ENCODE measurements at regions not wholly inside any gene's neighbourhood (a gene's known extent, or its start where the extent isn't known, plus 50 kb on each side); places are given as distances from the start of the nearest gene placed in this dataset.

GRCh38 chr12:111112311-111113098 is 192.1 kb upstream of the MYL2 start:
- TF ChIP-seq REST (IDR thresholded peaks at IDR 0.05; ENCODE audit: insufficient replicate concordance, low read depth), result peak; percentile 81
- no peak for TF ChIP-seq POLR2AphosphoS5 (IDR thresholded peaks at IDR 0.05; ENCODE audit: low read depth)
- TF ChIP-seq SPI1 (IDR thresholded peaks at IDR 0.05; ENCODE audit: borderline replicate concordance, low read depth), result no peak
- TF ChIP-seq GABPA (IDR thresholded peaks at IDR 0.05; ENCODE audit: low read depth), result no peak
- Histone ChIP-seq H3K27me3 (ENCODE audit: insufficient read depth, poor library complexity, severe bottlenecking) (no peaks in the 10 kb centered on the region), H3K27ac (replicated peaks) (no peak overlapping the region), H3K4me3 (replicated peaks; ENCODE audit: insufficient read depth, low read length) (no peak overlapping the region)
- DNase-seq (ENCODE audit: low read depth in 1 of 2, low spot score in 1 of 2), result no peak

GRCh38 chr12:111111681-111112080 is 191.3 kb upstream of the MYL2 start:
- TF ChIP-seq GABPA (IDR thresholded peaks at IDR 0.05; ENCODE audit: low read depth) (no peak), REST (IDR thresholded peaks at IDR 0.05; ENCODE audit: insufficient replicate concordance, low read depth) (no peak), CTCF (IDR thresholded peaks at IDR 0.05; ENCODE audit: insufficient read depth, low read length) (no peak), SPI1 (IDR thresholded peaks at IDR 0.05; ENCODE audit: borderline replicate concordance, low read depth) (no peak), POLR2AphosphoS5 (IDR thresholded peaks at IDR 0.05; ENCODE audit: low read depth) (no peak)
- Histone ChIP-seq H3K27ac (replicated peaks) (no peak overlapping the region), H3K27me3 (ENCODE audit: insufficient read depth, poor library complexity, severe bottlenecking) (no peaks in the 10 kb centered on the region), H3K4me3 (replicated peaks; ENCODE audit: insufficient read depth, low read length) (no peak overlapping the region)
- DNase-seq (ENCODE audit: low read depth in 1 of 2, low spot score in 1 of 2), result no peak

GRCh38 chr12:111110556-111110955 is 190.2 kb upstream of the MYL2 start:
- Histone ChIP-seq H3K27me3 (ENCODE audit: insufficient read depth, poor library complexity, severe bottlenecking) (no peaks in the 10 kb centered on the region), H3K4me3 (replicated peaks; ENCODE audit: insufficient read depth, low read length) (no peak overlapping the region), H3K27ac (replicated peaks) (no peak overlapping the region)
- no peak for DNase-seq (ENCODE audit: low read depth in 1 of 2, low spot score in 1 of 2)
- no peak for TF ChIP-seq GABPA (IDR thresholded peaks at IDR 0.05; ENCODE audit: low read depth)
- no peak for TF ChIP-seq POLR2AphosphoS5 (IDR thresholded peaks at IDR 0.05; ENCODE audit: low read depth)
- TF ChIP-seq CTCF (IDR thresholded peaks at IDR 0.05; ENCODE audit: insufficient read depth, low read length), result no peak
- TF ChIP-seq REST (IDR thresholded peaks at IDR 0.05; ENCODE audit: insufficient replicate concordance, low read depth), result no peak
- no peak for TF ChIP-seq SPI1 (IDR thresholded peaks at IDR 0.05; ENCODE audit: borderline replicate concordance, low read depth)

Data from HL-60 (cell line).